Hepatic stellate cell (primary cell): ENCODE measurements at regions not wholly inside any gene's neighbourhood (a gene's known extent, or its start where the extent isn't known, plus 50 kb on each side); places are given as distances from the start of the nearest gene placed in this dataset.

Experiments
- DNase-seq: peaks from one replicate; pipeline ENCODE4 v3.0.0; 2011; ENCODE audit warnings: low spot score

- no peak for DNase-seq
These were observed 178.1 kb downstream of the BTG1 start for GRCh38 chr12:91967590-91967989.

- DNase-seq = no peak
These were observed 179.9 kb downstream of the BTG1 start for GRCh38 chr12:91965781-91966180.

- DNase-seq = no peak
These were observed 181.1 kb downstream of the BTG1 start for GRCh38 chr12:91964501-91964900.

- DNase-seq = no peak
These were observed 186.4 kb downstream of the BTG1 start for GRCh38 chr12:91959220-91959619.

GRCh38 chr12:91958816-91959215 lies 186.8 kb downstream of the BTG1 start:
- peak; percentile 58 for DNase-seq

- no peak for DNase-seq
These were observed 190.9 kb downstream of the BTG1 start for GRCh38 chr12:91954747-91955146.

- DNase-seq = no peak
These were observed 191.3 kb downstream of the BTG1 start for GRCh38 chr12:91954326-91954725.

GRCh38 chr12:91952916-91953315 lies 192.7 kb downstream of the BTG1 start:
- DNase-seq = no peak

- peak; percentile 4 for DNase-seq
These were observed 194.1 kb downstream of the BTG1 start for GRCh38 chr12:91951571-91951970.

- DNase-seq = no peak
These were observed 197.1 kb downstream of the BTG1 start for GRCh38 chr12:91948504-91948903.

- DNase-seq = no peak
These were observed 198.2 kb downstream of the BTG1 start for GRCh38 chr12:91947459-91947858.

GRCh38 chr12:91944637-91945036 lies 201.0 kb downstream of the BTG1 start:
- DNase-seq = no peak

GRCh38 chr12:91940826-91941570 lies 204.6 kb downstream of the BTG1 start:
- no peak for DNase-seq

GRCh38 chr12:91940322-91940721 lies 205.3 kb downstream of the BTG1 start:
- DNase-seq = no peak

GRCh38 chr12:91937706-91938105 lies 207.9 kb downstream of the BTG1 start:
- no peak for DNase-seq

- no peak for DNase-seq
These were observed 208.6 kb downstream of the BTG1 start for GRCh38 chr12:91937009-91937408.

GRCh38 chr12:91935296-91935695 lies 210.3 kb downstream of the BTG1 start:
- no peak for DNase-seq

GRCh38 chr12:91931111-91931510 lies 214.5 kb downstream of the BTG1 start:
- no peak for DNase-seq

- DNase-seq = no peak
These were observed 217.1 kb downstream of the BTG1 start for GRCh38 chr12:91928501-91928900.

- peak; percentile 5 for DNase-seq
These were observed 218.8 kb downstream of the BTG1 start for GRCh38 chr12:91926848-91927247.

GRCh38 chr12:91924827-91925226 lies 220.8 kb downstream of the BTG1 start:
- no peak for DNase-seq

- DNase-seq = no peak
These were observed 221.8 kb downstream of the BTG1 start for GRCh38 chr12:91923864-91924263.

- no peak for DNase-seq
These were observed 223.0 kb downstream of the BTG1 start for GRCh38 chr12:91922674-91923073.

- no peak for DNase-seq
These were observed 223.5 kb downstream of the BTG1 start for GRCh38 chr12:91922139-91922538.
